H1 (cell line): ENCODE measurements at regions not wholly inside any gene's neighbourhood (a gene's known extent, or its start where the extent isn't known, plus 50 kb on each side); places are given as distances from the start of the nearest gene placed in this dataset.

Experiments used
- CTCF ChIA-PET: fragments of 300-600 bp; sonication (Branson Sonifier 250); formaldehyde crosslinking; loops from one replicate; lab custom pipeline; 2021; ENCODE audit not compliant: partially characterized antibody; lab: Charles Lee
- POLR2A ChIA-PET: fragments of 300-600 bp; sonication (Branson Sonifier 250); formaldehyde crosslinking; loops from one replicate; lab custom pipeline; 2021; ENCODE audit warnings: inconsistent platforms; ENCODE audit not compliant: partially characterized antibody; lab: Charles Lee
- DNase-seq, 2 experiments: peaks; one replicate each; pipeline versions ENCODE4 v3.0.0 to v3.0.0-alpha.2; 2010 to 2022; ENCODE audit warnings: low spot score in 2 of 2, low read depth in 1 of 2, mixed read lengths in 1 of 2
- FAIRE-seq: peaks from 2 replicates; lab custom pipeline; 2011; peaks lifted over from hg19 to GRCh38; lab: Jason Lieb, UNC
- H2AFZ ChIP-seq: 2 replicates; pipeline ENCODE4 v1.8.1; 2012; ENCODE audit warnings: low read length, inconsistent platforms
- H2AK5ac ChIP-seq: 2 replicates; pipeline ENCODE4 v1.6.1; 2013; ENCODE audit warnings: low read depth, low read length
- H2BK120ac ChIP-seq: replicated peaks from 2 replicates; pipeline ENCODE3; 2013; ENCODE audit warnings: low read depth, low read length, inconsistent platforms
- H2BK12ac ChIP-seq: 2 replicates; pipeline ENCODE4 v1.6.1; 2013; ENCODE audit warnings: low read depth, low read length
- H2BK15ac ChIP-seq: 2 replicates; pipeline ENCODE4 v1.6.1; 2013; ENCODE audit warnings: low read length
- H2BK20ac ChIP-seq: 2 replicates; pipeline ENCODE4 v1.6.1; 2013; ENCODE audit warnings: low read length
- H2BK5ac ChIP-seq: 2 replicates; pipeline ENCODE4 v1.6.1; 2013; ENCODE audit warnings: low read depth, low read length
- H3K14ac ChIP-seq: 2 replicates; pipeline ENCODE4 v1.6.1; 2013; ENCODE audit warnings: inconsistent platforms; ENCODE audit not compliant: insufficient read length
- H3K18ac ChIP-seq: 2 replicates; pipeline ENCODE4 v1.6.1; 2013; ENCODE audit warnings: low read length; ENCODE audit errors: extremely low read depth
- H3K23ac ChIP-seq: 2 replicates; pipeline ENCODE4 v1.6.1; 2013; ENCODE audit warnings: inconsistent platforms; ENCODE audit not compliant: insufficient read length
- H3K23me2 ChIP-seq: 2 replicates; pipeline ENCODE4 v1.6.1; 2013; ENCODE audit warnings: low read depth, low read length
- H3K27ac ChIP-seq: 2 replicates; pipeline ENCODE4 v1.6.1; 2011; ENCODE audit warnings: low read depth, low read length, inconsistent platforms
- H3K27me3 ChIP-seq, 4 experiments: replicated peaks in 1 of 4; 1 replicate in 1 of 4; 2 replicates in 3 of 4; pipeline versions ENCODE4 v1.6.1 to v1.8.1; 2011 to 2013; ENCODE audit warnings: low read length in 3 of 4, mild to moderate bottlenecking in 3 of 4, inconsistent platforms in 2 of 4, mixed read lengths in 2 of 4, moderate library complexity in 1 of 4; ENCODE audit not compliant: control insufficient read depth in 3 of 4, insufficient read depth in 3 of 4; ENCODE audit errors: extremely low read depth in 1 of 4
- H3K36me3 ChIP-seq, 4 experiments: 2 replicates each; pipeline versions ENCODE4 v1.6.1 to v1.8.1; 2011 to 2013; ENCODE audit warnings: mild to moderate bottlenecking in 4 of 4, low read length in 3 of 4, moderate library complexity in 2 of 4, control low read depth in 1 of 4, inconsistent platforms in 1 of 4; ENCODE audit not compliant: insufficient read depth in 4 of 4, control insufficient read depth in 2 of 4
- H3K4ac ChIP-seq: replicated peaks from 2 replicates; pipeline ENCODE3; 2013; ENCODE audit warnings: low read length, low read depth, mixed read lengths, inconsistent platforms; ENCODE audit not compliant: insufficient read length
- H3K4me1 ChIP-seq, 4 experiments: replicated peaks in 1 of 4; 1 replicate in 1 of 4; 2 replicates in 3 of 4; pipeline versions ENCODE4 v1.6.1 to v1.8.1; 2011 to 2013; ENCODE audit warnings: low read length in 3 of 4, inconsistent platforms in 2 of 4, mixed read lengths in 1 of 4; ENCODE audit not compliant: insufficient read depth in 4 of 4, control insufficient read depth in 3 of 4
- H3K4me2 ChIP-seq, 2 experiments: 2 replicates each; pipeline versions ENCODE4 v1.6.1 to v1.8.1; 2011 to 2013; ENCODE audit warnings: low read depth in 2 of 2, low read length in 2 of 2, control low read depth in 1 of 2, inconsistent platforms in 1 of 2, mild to moderate bottlenecking in 1 of 2; ENCODE audit not compliant: insufficient read depth in 1 of 2
- H3K4me3 ChIP-seq, 4 experiments: fragments of 200-600, 300-600 bp in 1 of 4; sonication (generic), shearing (Covaris generic), sonication (Bioruptor Twin) in 1 of 4; 2 replicates each; pipeline versions ENCODE4 v1.5.1 to v1.8.1; 2011 to 2016; ENCODE audit warnings: low read length in 4 of 4, low read depth in 3 of 4, control low read depth in 2 of 4, inconsistent platforms in 2 of 4, mild to moderate bottlenecking in 2 of 4, mixed read lengths in 1 of 4, moderate library complexity in 1 of 4; ENCODE audit not compliant: insufficient read depth in 2 of 4; ENCODE audit errors: extremely low read depth in 1 of 4
- H3K56ac ChIP-seq: replicated peaks from 2 replicates; pipeline ENCODE3; 2013; ENCODE audit warnings: low read depth, mild to moderate bottlenecking, mixed read lengths, low read length, inconsistent platforms; ENCODE audit not compliant: insufficient read length
- H3K79me1 ChIP-seq: 2 replicates; pipeline ENCODE4 v1.6.1; 2013; ENCODE audit warnings: low read depth, low read length, control low read depth
- H3K79me2 ChIP-seq, 2 experiments: 2 replicates each; pipeline versions ENCODE4 v1.6.1 to v1.8.1; 2012 to 2013; ENCODE audit warnings: low read length in 2 of 2, mild to moderate bottlenecking in 2 of 2, inconsistent platforms in 1 of 2; ENCODE audit not compliant: insufficient read depth in 2 of 2, control insufficient read depth in 1 of 2
- H3K9ac ChIP-seq, 4 experiments: replicated peaks in 1 of 4; 1 replicate in 1 of 4; 2 replicates in 3 of 4; pipeline versions ENCODE4 v1.6.1 to v1.8.1; 2011 to 2013; ENCODE audit warnings: low read depth in 3 of 4, low read length in 3 of 4, control low read depth in 2 of 4, mild to moderate bottlenecking in 2 of 4, moderate library complexity in 2 of 4, inconsistent platforms in 1 of 4; ENCODE audit errors: extremely low read depth in 1 of 4
- H3K9me3 ChIP-seq, 2 experiments: 2 replicates each; pipeline versions ENCODE4 v1.6.1 to v1.8.1; 2012 to 2013; ENCODE audit warnings: mild to moderate bottlenecking in 2 of 2, moderate library complexity in 2 of 2, control low read depth in 1 of 2, inconsistent platforms in 1 of 2, low read depth in 1 of 2, low read length in 1 of 2, mixed read lengths in 1 of 2; ENCODE audit not compliant: insufficient read depth in 2 of 2
- H4K20me1 ChIP-seq, 2 experiments: replicated peaks in 1 of 2; 2 replicates each; pipeline versions ENCODE3 to v1.8.1; 2011 to 2013; ENCODE audit warnings: inconsistent platforms in 2 of 2, low read length in 2 of 2, mild to moderate bottlenecking in 1 of 2; ENCODE audit not compliant: insufficient read depth in 2 of 2, control insufficient read depth in 1 of 2
- H4K5ac ChIP-seq: 2 replicates; pipeline ENCODE4 v1.6.1; 2013; ENCODE audit warnings: low read length, low read depth, mixed read lengths, inconsistent platforms; ENCODE audit not compliant: insufficient read length
- H4K8ac ChIP-seq: 2 replicates; pipeline ENCODE4 v1.8.0; 2013; ENCODE audit warnings: mild to moderate bottlenecking, moderate library complexity, low read length, inconsistent platforms; ENCODE audit not compliant: insufficient read depth; ENCODE audit errors: extremely low read depth
- H4K91ac ChIP-seq: replicated peaks from 2 replicates; pipeline ENCODE3; 2013; ENCODE audit warnings: low read length, mixed read lengths, inconsistent platforms; ENCODE audit not compliant: insufficient read length
- ATF3 ChIP-seq: IDR thresholded peaks from 2 replicates; pipeline ENCODE4 v1.6.1; 2011; ENCODE audit warnings: low read depth, mild to moderate bottlenecking, low read length; ENCODE audit not compliant: insufficient read depth
- CEBPB ChIP-seq: IDR thresholded peaks from 2 replicates; pipeline ENCODE4 v1.6.1; 2012; ENCODE audit warnings: low read depth, low read length
- GTF2F1 ChIP-seq: IDR thresholded peaks from 2 replicates; pipeline ENCODE4 v1.6.1; 2012; ENCODE audit warnings: low read depth, low read length, improper control_type of control experiment, borderline replicate concordance
- TAF7 ChIP-seq: optimal IDR thresholded peaks from 2 replicates; pipeline ENCODE3; 2011; ENCODE audit warnings: low read depth, mild to moderate bottlenecking, inconsistent platforms, low read length, moderate library complexity, borderline replicate concordance
- WGBS, 2 experiments: shearing (Covaris generic) in 1 of 2; methylation state at CpG; one replicate each; pipeline versions ENCODE4 v1.1.6 to v1.1.7; 2013 to 2015; ENCODE audit warnings: low lambda C conversion rate in 2 of 2, mixed read lengths in 2 of 2, inconsistent platforms in 1 of 2, low coverage in 1 of 2, missing lambda C conversion rate in 1 of 2; ENCODE audit not compliant: insufficient replicate concordance in 2 of 2, insufficient coverage in 1 of 2, insufficient read length in 1 of 2; ENCODE audit errors: extremely low coverage in 1 of 2, missing lambda C conversion rate in 1 of 2; 5-methylcytosine and 5-hydroxymethylcytosine counted together

GRCh38 chr5:144950996-144951395, 780.3 kb downstream of the KCTD16 start:
- Histone ChIP-seq H3K23ac (no peak overlapping the region), H2BK120ac (no peak overlapping the region), H3K79me2 (no peaks in the 10 kb centered on the region), H2BK20ac (no peak overlapping the region), H2AFZ (peak overlapping the region; percentile 46; the same call in 1 of the 2 replicates), H4K5ac (no peak overlapping the region), H3K56ac (no peak overlapping the region), H2BK5ac (no peak overlapping the region), H3K18ac (no peak overlapping the region), H3K23me2 (no peaks in the 10 kb centered on the region), H3K27me3 (no peaks in the 10 kb centered on the region), H4K20me1 (no peaks in the 10 kb centered on the region), H3K9me3 (no peaks in the 10 kb centered on the region), H2AK5ac (no peak overlapping the region), H3K4me3 (no peak overlapping the region), H2BK15ac (no peak overlapping the region), H2BK12ac (no peak overlapping the region), H3K9ac (no peak overlapping the region), H3K4me2 (no peak overlapping the region), H3K4ac (no peak overlapping the region), H3K14ac (no peak overlapping the region), H3K79me1 (no peaks in the 10 kb centered on the region), H4K8ac (no peak overlapping the region), H4K91ac (no peak overlapping the region), H3K27ac (no peak overlapping the region), H3K36me3 (no peaks in the 10 kb centered on the region; a peak in 1 of 8 replicates), H3K4me1 (no peaks in the 10 kb centered on the region)
- TF ChIP-seq GTF2F1 (no peak), TAF7 (no peak), CEBPB (no peak), ATF3 (no peak)
- no peak for FAIRE-seq
- ChIA-PET CTCF (no interaction called here), POLR2A (no interaction called here)
- DNase-seq = no peak
- 84% methylated on average over 2 of the region's 2 CpGs; no CpG with 5 or more reads in 1 of the 2 experiments for WGBS, 2 experiments
